K562 (cell line): ENCODE measurements at regions not wholly inside any gene's neighbourhood (a gene's known extent, or its start where the extent isn't known, plus 50 kb on each side); places are given as distances from the start of the nearest gene placed in this dataset.

ENCODE experiments used
- ATAC-seq: fragments of 200-7000 bp; cut with Tn5 transposase; 3 replicates; pipeline ENCODE4 v1.9.1; 2020; ENCODE audit warnings: moderate library complexity
- BruUV-seq: library from RNA; stranded (reverse); fragments of 400-500 nt; replicated peaks from 2 replicates; lab custom pipeline; 2021; lab: Mats Ljungman, UMichigan
- CTCF ChIA-PET: fragments of 300-600 bp; formaldehyde crosslinking; extraction: SDS; loops from one replicate; lab custom pipeline; 2021; ENCODE audit warnings: low intra/inter-chr PET ratio; lab: Yijun Ruan, JAX
- POLR2A ChIA-PET: fragments of 300-600, 350-650 bp; sonication (Branson Sonifier 250); formaldehyde crosslinking; extraction: SDS; loops from one replicate; lab custom pipeline; 2021; ENCODE audit warnings: antibody characterized with exemption, inconsistent platforms; lab: Yijun Ruan, JAX
- DNase-seq, 4 experiments: peaks; one replicate each; pipeline versions ENCODE4 v3.0.0 to v3.0.0-alpha.2; 2011 to 2018; ENCODE audit warnings: low spot score in 3 of 4, mixed read lengths in 3 of 4; ENCODE audit errors: extremely low read depth in 1 of 4
- FAIRE-seq: peaks from 2 replicates; lab custom pipeline; 2011; peaks lifted over from hg19 to GRCh38; lab: Jason Lieb, UNC
- H2AFZ ChIP-seq: 2 replicates; pipeline ENCODE4 v1.6.0; 2011; ENCODE audit warnings: low read depth, low read length, control low read depth, inconsistent platforms
- H3K27ac ChIP-seq: fragments of 200-600 bp; 3 replicates; pipeline ENCODE4 v1.8.0; 2011; ENCODE audit warnings: low read depth, mild to moderate bottlenecking, control low read depth, inconsistent platforms, low read length, moderate library complexity, mixed read lengths; ENCODE audit errors: extremely low read depth
- H3K27me3 ChIP-seq, 2 experiments: fragments of 300-600 bp in 1 of 2; 2 replicates in 1 of 2; 3 replicates in 1 of 2; pipeline versions ENCODE4 v1.6.0 to v1.8.0; 2011; ENCODE audit warnings: inconsistent platforms in 2 of 2, low read length in 2 of 2, mild to moderate bottlenecking in 1 of 2, mixed read lengths in 1 of 2, moderate library complexity in 1 of 2; ENCODE audit not compliant: control insufficient read depth in 2 of 2, insufficient read depth in 2 of 2
- H3K36me3 ChIP-seq: fragments of 300-600 bp; 3 replicates; pipeline ENCODE4 v1.8.0; 2011; ENCODE audit warnings: mild to moderate bottlenecking, low read length, inconsistent platforms; ENCODE audit not compliant: control insufficient read depth, insufficient read depth
- H3K4me1 ChIP-seq, 2 experiments: fragments of 200-600 bp in 1 of 2; replicated peaks in 1 of 2; 2 replicates in 1 of 2; 3 replicates in 1 of 2; pipeline versions ENCODE4 v1.5.1 to v1.8.0; 2011; ENCODE audit warnings: inconsistent platforms in 2 of 2, low read length in 2 of 2, mild to moderate bottlenecking in 1 of 2, mixed read lengths in 1 of 2, moderate library complexity in 1 of 2; ENCODE audit not compliant: control insufficient read depth in 2 of 2, insufficient read depth in 2 of 2
- H3K4me2 ChIP-seq: 2 replicates; pipeline ENCODE4 v1.6.1; 2011; ENCODE audit warnings: low read length, control low read depth, inconsistent platforms, mixed read lengths; ENCODE audit not compliant: insufficient read depth
- H3K4me3 ChIP-seq: fragments of 200-600 bp; sonication (generic), shearing (Covaris generic); 2 replicates; pipeline ENCODE4 v1.5.1; 2016; ENCODE audit warnings: control low read depth, inconsistent platforms
- H3K79me2 ChIP-seq: fragments of 200-600 bp; 3 replicates; pipeline ENCODE4 v1.8.0; 2011; ENCODE audit warnings: low read length, inconsistent platforms; ENCODE audit not compliant: control insufficient read depth, insufficient read depth
- H3K9ac ChIP-seq, 2 experiments: 2 replicates each; pipeline versions ENCODE4 v1.6.0 to v1.6.1; 2011; ENCODE audit warnings: low read depth in 2 of 2, low read length in 2 of 2, control low read depth in 1 of 2, inconsistent platforms in 1 of 2, mild to moderate bottlenecking in 1 of 2, mixed read lengths in 1 of 2; ENCODE audit not compliant: insufficient read depth in 1 of 2
- H3K9me1 ChIP-seq: one replicate; pipeline ENCODE4 v1.6.0; 2011; ENCODE audit warnings: inconsistent platforms, mild to moderate bottlenecking, low read length, moderate library complexity; ENCODE audit not compliant: control insufficient read depth, insufficient read depth
- H3K9me3 ChIP-seq: replicated peaks from 2 replicates; pipeline ENCODE4 v1.5.1; 2011; ENCODE audit warnings: low read depth, low read length, inconsistent platforms; ENCODE audit not compliant: control insufficient read depth, insufficient read depth
- H4K20me1 ChIP-seq: replicated peaks from 2 replicates; pipeline ENCODE4 v1.6.1; 2011; ENCODE audit warnings: low read length, inconsistent platforms, mixed read lengths; ENCODE audit not compliant: control insufficient read depth, insufficient read depth
- CHD2 ChIP-seq: IDR thresholded peaks from 2 replicates; pipeline ENCODE4 v1.6.1; 2011; ENCODE audit warnings: low read depth, low read length
- DACH1 ChIP-seq: fragments of 450-650 bp; IDR thresholded peaks from 2 replicates; pipeline ENCODE4 v1.6.1; 2018; ENCODE audit not compliant: partially characterized antibody
- DMBX1 ChIP-seq: fragments of 250-450 bp; sonication (Bioruptor Pico); IDR thresholded peaks from 2 replicates; pipeline ENCODE4 v1.8.0; 2022; ENCODE audit warnings: inconsistent platforms, mild to moderate bottlenecking, moderate library complexity, borderline replicate concordance
- GTF2E2 ChIP-seq: fragments of 200-800 bp; sonication (Bioruptor generic); IDR thresholded peaks from 2 replicates; pipeline ENCODE4 v1.6.1; 2016; ENCODE audit warnings: missing genetic modification characterization, missing compliant biosample characterization
- HDAC3 ChIP-seq: fragments of 450-650 bp; IDR thresholded peaks from 2 replicates; pipeline ENCODE4 v1.6.1; 2018; ENCODE audit warnings: borderline replicate concordance, mild to moderate bottlenecking, moderate library complexity; ENCODE audit not compliant: partially characterized antibody
- ILF3 ChIP-seq: fragments of 450-650 bp; IDR thresholded peaks from 2 replicates; pipeline ENCODE4 v1.6.1; 2018; ENCODE audit warnings: antibody characterized with exemption, mild to moderate bottlenecking, moderate library complexity, borderline replicate concordance
- MTA2 ChIP-seq: fragments of 450-650 bp; IDR thresholded peaks from 2 replicates; pipeline ENCODE4 v1.6.1; 2016; ENCODE audit warnings: low read depth
- NFE2 ChIP-seq: IDR thresholded peaks from 2 replicates; pipeline ENCODE4 v1.6.1; 2014; ENCODE audit warnings: antibody characterized with exemption, low read depth
- NR2C2 ChIP-seq, 2 experiments: fragments of 200-800 bp in 1 of 2; sonication (Bioruptor generic) in 1 of 2; sonication (generic) in 1 of 2; formaldehyde crosslinking in 1 of 2; IDR thresholded peaks; 2 replicates each; pipeline versions ENCODE4 v1.6.1 to v1.8.0; 2016 to 2022; ENCODE audit warnings: mild to moderate bottlenecking in 1 of 2, missing compliant biosample characterization in 1 of 2, missing genetic modification characterization in 1 of 2, missing genetic modification reagents in 1 of 2
- SIX5 ChIP-seq, 2 experiments: IDR thresholded peaks; 2 replicates each; pipeline ENCODE4 v1.6.1; 2011; ENCODE audit warnings: low read length in 2 of 2, borderline replicate concordance in 1 of 2, low read depth in 1 of 2, mild to moderate bottlenecking in 1 of 2, moderate library complexity in 1 of 2; ENCODE audit not compliant: insufficient read depth in 1 of 2
- ZNF311 ChIP-seq: fragments of 250-450 bp; sonication (Bioruptor Pico); IDR thresholded peaks from 2 replicates; pipeline ENCODE4 v1.4.0; 2020; ENCODE audit warnings: mild to moderate bottlenecking, moderate library complexity
- ZNF316 ChIP-seq: fragments of 450-650 bp; IDR thresholded peaks from 2 replicates; pipeline ENCODE4 v1.6.1; 2016
- ZNF780A ChIP-seq: fragments of 250-450 bp; sonication (Bioruptor Pico); IDR thresholded peaks from 2 replicates; pipeline ENCODE4 v1.5.0; 2021; ENCODE audit warnings: mild to moderate bottlenecking
- WGBS: fragments of 100-300 bp; shearing (Covaris generic); methylation state at CpG from one replicate; pipeline ENCODE4 v1.1.6; 2016; ENCODE audit warnings: low coverage, mixed read lengths; ENCODE audit not compliant: insufficient coverage; ENCODE audit errors: missing lambda C conversion rate; 5-methylcytosine and 5-hydroxymethylcytosine counted together
- in situ Hi-C: fragments of 300-500 bp; cut with MboI; formaldehyde crosslinking; loops from 4 replicates; pipeline ENCODE4 v1.15.0; 2018; ENCODE audit warnings: inconsistent platforms, mixed read lengths
- intact Hi-C: fragments of 100-400 bp; cut with micrococcal nuclease; formaldehyde crosslinking; loops from 2 replicates; pipeline ENCODE4 v1.14.2; 2022
- TF ChIP-seq, protein P1 (sequence below): sonication (generic); formaldehyde crosslinking; IDR thresholded peaks from 2 replicates; pipeline ENCODE4 v1.8.0; 2022; ENCODE audit warnings: mild to moderate bottlenecking, missing genetic modification reagents
- TF ChIP-seq, protein P2 (sequence below): fragments of 450-650 bp; IDR thresholded peaks from 2 replicates; pipeline ENCODE4 v1.7.1; 2018; ENCODE audit warnings: mild to moderate bottlenecking, low read depth; ENCODE audit not compliant: partially characterized antibody

DNA sequence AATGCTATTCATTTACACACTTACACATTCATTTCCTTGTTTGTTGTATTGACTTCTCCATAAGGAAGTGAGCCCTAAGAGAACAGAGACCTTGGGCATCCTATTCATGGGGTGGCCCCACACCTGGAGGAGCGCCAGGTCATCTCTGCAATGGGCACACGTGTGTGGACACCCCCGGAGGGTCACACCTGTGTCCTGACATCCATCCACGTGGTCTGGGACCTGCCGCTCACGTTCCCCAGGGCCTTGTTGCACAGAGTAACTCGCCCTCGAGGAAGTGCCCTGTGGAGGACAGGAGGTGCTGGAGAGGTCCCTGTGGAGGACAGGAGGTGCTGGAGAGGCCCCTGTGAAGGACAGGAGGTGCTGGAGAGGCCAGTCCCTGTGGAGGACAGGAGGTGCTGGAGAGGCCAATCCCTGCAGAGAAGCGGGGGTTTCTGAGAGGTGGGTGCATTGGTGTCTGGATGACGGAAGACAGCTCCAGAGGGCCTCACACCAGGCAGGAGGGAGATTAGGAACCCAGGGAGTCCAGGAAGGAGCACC, 73.2 kb upstream of the GPC1 start:
- ChIA-PET POLR2A (interaction anchor here (0.6 to 0.7 kb wide), 2 partner anchors 11 to 19 kb away, joined by 3 to 5 read pairs; no protein-coding TSS in a partner anchor), CTCF (no interaction called here)
- no TSS peak for BruUV-seq
- no peaks in the 10 kb centered on the region for H3K9me1 ChIP-seq
- H3K9me3 ChIP-seq, result no peaks in the 10 kb centered on the region
- DNase-seq (no peak), ATAC-seq (no peak), FAIRE-seq (no peak)
- H3K36me3 ChIP-seq, result no peaks in the 10 kb centered on the region
- H3K4me1 ChIP-seq, result 0 out of 5 replicates have a peak, but pooled peaks cover 0 to 3% of the 10 kb centered on the region in 2 experiments
- WGBS, result 0% methylated on average over 9 of the region's 10 CpGs
- H3K27ac ChIP-seq, result no peak overlapping the region
- no peak overlapping the region for H2AFZ ChIP-seq
- H3K4me3 ChIP-seq, result no peak overlapping the region
- intact Hi-C loops, result no loop called here
- H3K79me2 ChIP-seq, result no peaks in the 10 kb centered on the region
- no peak for TF ChIP-seq GTF2E2
- TF ChIP-seq DMBX1 (CRISPR knock-in tag), result no peak
- TF ChIP-seq ZNF780A (CRISPR knock-in tag), result no peak
- TF ChIP-seq NFE2, result no peak
- no peak for TF ChIP-seq CHD2
- TF ChIP-seq HDAC3, result no peak
- TF ChIP-seq, protein P1, sequence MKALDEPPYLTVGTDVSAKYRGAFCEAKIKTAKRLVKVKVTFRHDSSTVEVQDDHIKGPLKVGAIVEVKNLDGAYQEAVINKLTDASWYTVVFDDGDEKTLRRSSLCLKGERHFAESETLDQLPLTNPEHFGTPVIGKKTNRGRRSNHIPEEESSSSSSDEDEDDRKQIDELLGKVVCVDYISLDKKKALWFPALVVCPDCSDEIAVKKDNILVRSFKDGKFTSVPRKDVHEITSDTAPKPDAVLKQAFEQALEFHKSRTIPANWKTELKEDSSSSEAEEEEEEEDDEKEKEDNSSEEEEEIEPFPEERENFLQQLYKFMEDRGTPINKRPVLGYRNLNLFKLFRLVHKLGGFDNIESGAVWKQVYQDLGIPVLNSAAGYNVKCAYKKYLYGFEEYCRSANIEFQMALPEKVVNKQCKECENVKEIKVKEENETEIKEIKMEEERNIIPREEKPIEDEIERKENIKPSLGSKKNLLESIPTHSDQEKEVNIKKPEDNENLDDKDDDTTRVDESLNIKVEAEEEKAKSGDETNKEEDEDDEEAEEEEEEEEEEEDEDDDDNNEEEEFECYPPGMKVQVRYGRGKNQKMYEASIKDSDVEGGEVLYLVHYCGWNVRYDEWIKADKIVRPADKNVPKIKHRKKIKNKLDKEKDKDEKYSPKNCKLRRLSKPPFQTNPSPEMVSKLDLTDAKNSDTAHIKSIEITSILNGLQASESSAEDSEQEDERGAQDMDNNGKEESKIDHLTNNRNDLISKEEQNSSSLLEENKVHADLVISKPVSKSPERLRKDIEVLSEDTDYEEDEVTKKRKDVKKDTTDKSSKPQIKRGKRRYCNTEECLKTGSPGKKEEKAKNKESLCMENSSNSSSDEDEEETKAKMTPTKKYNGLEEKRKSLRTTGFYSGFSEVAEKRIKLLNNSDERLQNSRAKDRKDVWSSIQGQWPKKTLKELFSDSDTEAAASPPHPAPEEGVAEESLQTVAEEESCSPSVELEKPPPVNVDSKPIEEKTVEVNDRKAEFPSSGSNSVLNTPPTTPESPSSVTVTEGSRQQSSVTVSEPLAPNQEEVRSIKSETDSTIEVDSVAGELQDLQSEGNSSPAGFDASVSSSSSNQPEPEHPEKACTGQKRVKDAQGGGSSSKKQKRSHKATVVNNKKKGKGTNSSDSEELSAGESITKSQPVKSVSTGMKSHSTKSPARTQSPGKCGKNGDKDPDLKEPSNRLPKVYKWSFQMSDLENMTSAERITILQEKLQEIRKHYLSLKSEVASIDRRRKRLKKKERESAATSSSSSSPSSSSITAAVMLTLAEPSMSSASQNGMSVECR (CRISPR knock-in tag), result no peak
- no peak for TF ChIP-seq SIX5 (IDR thresholded peaks at IDR 0.05; ENCODE audit: borderline replicate concordance in 1 of 2, insufficient read depth in 1 of 2, low read depth in 1 of 2, low read length in 2 of 2)
- TF ChIP-seq, protein P2, sequence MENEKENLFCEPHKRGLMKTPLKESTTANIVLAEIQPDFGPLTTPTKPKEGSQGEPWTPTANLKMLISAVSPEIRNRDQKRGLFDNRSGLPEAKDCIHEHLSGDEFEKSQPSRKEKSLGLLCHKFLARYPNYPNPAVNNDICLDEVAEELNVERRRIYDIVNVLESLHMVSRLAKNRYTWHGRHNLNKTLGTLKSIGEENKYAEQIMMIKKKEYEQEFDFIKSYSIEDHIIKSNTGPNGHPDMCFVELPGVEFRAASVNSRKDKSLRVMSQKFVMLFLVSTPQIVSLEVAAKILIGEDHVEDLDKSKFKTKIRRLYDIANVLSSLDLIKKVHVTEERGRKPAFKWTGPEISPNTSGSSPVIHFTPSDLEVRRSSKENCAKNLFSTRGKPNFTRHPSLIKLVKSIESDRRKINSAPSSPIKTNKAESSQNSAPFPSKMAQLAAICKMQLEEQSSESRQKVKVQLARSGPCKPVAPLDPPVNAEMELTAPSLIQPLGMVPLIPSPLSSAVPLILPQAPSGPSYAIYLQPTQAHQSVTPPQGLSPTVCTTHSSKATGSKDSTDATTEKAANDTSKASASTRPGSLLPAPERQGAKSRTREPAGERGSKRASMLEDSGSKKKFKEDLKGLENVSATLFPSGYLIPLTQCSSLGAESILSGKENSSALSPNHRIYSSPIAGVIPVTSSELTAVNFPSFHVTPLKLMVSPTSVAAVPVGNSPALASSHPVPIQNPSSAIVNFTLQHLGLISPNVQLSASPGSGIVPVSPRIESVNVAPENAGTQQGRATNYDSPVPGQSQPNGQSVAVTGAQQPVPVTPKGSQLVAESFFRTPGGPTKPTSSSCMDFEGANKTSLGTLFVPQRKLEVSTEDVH, result no peak
- TF ChIP-seq ILF3, result no peak
- no peak for TF ChIP-seq ZNF311 (CRISPR knock-in tag)
- TF ChIP-seq DACH1, result no peak
- no peak for TF ChIP-seq MTA2
- no peak for TF ChIP-seq NR2C2 (CRISPR knock-in tag; IDR thresholded peaks at IDR 0.05)
- no peak for TF ChIP-seq NR2C2 (tag; IDR thresholded peaks at IDR 0.05)
- TF ChIP-seq ZNF316, result no peak
- H3K4me2 ChIP-seq, result no peak overlapping the region
- H3K9ac ChIP-seq, result no peak overlapping the region
- H3K27me3 ChIP-seq, result peaks cover 0 to 51% of the 10 kb centered on the region in 2 experiments; a peak in 3 of 5 replicates
- no peaks in the 10 kb centered on the region for H4K20me1 ChIP-seq
- in situ Hi-C loops, result no loop called here
